IPS DF 6.9 (cell line): ENCODE measurements at regions not wholly inside any gene's neighbourhood (a gene's known extent, or its start where the extent isn't known, plus 50 kb on each side); places are given as distances from the start of the nearest gene placed in this dataset.

Experiments used
- DNase-seq: peaks from one replicate; pipeline ENCODE4 v3.0.0-alpha.2; 2013; ENCODE audit warnings: low read depth, low spot score
- H3K27ac ChIP-seq: one replicate; pipeline ENCODE4 v1.5.1; 2013; ENCODE audit warnings: low read length, control low read depth
- H3K27me3 ChIP-seq: 2 replicates; pipeline ENCODE4 v1.6.1; 2013; ENCODE audit warnings: mild to moderate bottlenecking, low read length; ENCODE audit not compliant: control insufficient read depth, insufficient read depth
- H3K36me3 ChIP-seq: 2 replicates; pipeline ENCODE4 v1.6.1; 2013; ENCODE audit warnings: low read length; ENCODE audit not compliant: control insufficient read depth, insufficient read depth
- H3K4me1 ChIP-seq: 2 replicates; pipeline ENCODE4 v1.6.1; 2013; ENCODE audit warnings: low read length; ENCODE audit not compliant: control insufficient read depth, insufficient read depth
- H3K4me3 ChIP-seq: 2 replicates; pipeline ENCODE4 v1.5.1; 2013; ENCODE audit warnings: mild to moderate bottlenecking, low read length
- H3K9me3 ChIP-seq: 2 replicates; pipeline ENCODE4 v1.6.1; 2013; ENCODE audit warnings: low read length, inconsistent platforms; ENCODE audit not compliant: control insufficient read depth, insufficient read depth
- WGBS: extraction: QIAGEN DNeasy Blood & Tissue Kit; methylation state at CpG from one replicate; pipeline ENCODE4 v1.1.7; 2013; ENCODE audit warnings: mixed read lengths, missing lambda C conversion rate; ENCODE audit not compliant: insufficient read length, insufficient coverage; 5-methylcytosine and 5-hydroxymethylcytosine counted together

GRCh38 chr1:163674236-163674635 is 352.5 kb downstream of the NUF2 start:
- no peaks in the 10 kb centered on the region for H3K27me3 ChIP-seq
- no peaks in the 10 kb centered on the region for H3K36me3 ChIP-seq
- no peaks in the 10 kb centered on the region for H3K4me1 ChIP-seq
- H3K4me3 ChIP-seq, result no peak overlapping the region
- H3K27ac ChIP-seq, result no peak overlapping the region
- WGBS, result no CpG with 5 or more reads among the region's 1 CpG
- H3K9me3 ChIP-seq, result no peaks in the 10 kb centered on the region
- no peak for DNase-seq

GRCh38 chr1:163684785-163685184 is 363.0 kb downstream of the NUF2 start:
- Histone ChIP-seq H3K9me3 (no peaks in the 10 kb centered on the region; the same call in 1 of the 2 replicates), H3K4me3 (no peak overlapping the region), H3K4me1 (no peaks in the 10 kb centered on the region), H3K27ac (no peak overlapping the region), H3K36me3 (no peaks in the 10 kb centered on the region), H3K27me3 (no peaks in the 10 kb centered on the region)
- no peak for DNase-seq
- no CpG with 5 or more reads among the region's 1 CpG for whole genome bisulfite sequencing

- H3K4me3 ChIP-seq, result no peak overlapping the region
- no peak overlapping the region for H3K27ac ChIP-seq
- no peaks in the 10 kb centered on the region for H3K27me3 ChIP-seq
- no peaks in the 10 kb centered on the region for H3K9me3 ChIP-seq
- WGBS, result no CpG with 5 or more reads among the region's 14 CpGs
- H3K36me3 ChIP-seq, result no peaks in the 10 kb centered on the region
- H3K4me1 ChIP-seq, result no peaks in the 10 kb centered on the region
- DNase-seq, result no peak
These were observed 370.5 kb downstream of the NUF2 start for GRCh38 chr1:163692266-163692665.

GRCh38 chr1:163697137-163697536 is 375.4 kb downstream of the NUF2 start:
- no peak overlapping the region for H3K27ac ChIP-seq
- H3K27me3 ChIP-seq, result no peaks in the 10 kb centered on the region
- no peak for DNase-seq
- no peak overlapping the region for H3K4me3 ChIP-seq
- H3K9me3 ChIP-seq, result no peaks in the 10 kb centered on the region
- H3K36me3 ChIP-seq, result no peaks in the 10 kb centered on the region
- WGBS, result no CpG with 5 or more reads among the region's 2 CpGs
- H3K4me1 ChIP-seq, result no peaks in the 10 kb centered on the region

GRCh38 chr1:163701783-163702374 is 380.1 kb downstream of the NUF2 start:
- no peak overlapping the region for H3K4me3 ChIP-seq
- DNase-seq, result no peak
- no peaks in the 10 kb centered on the region for H3K4me1 ChIP-seq
- WGBS, result no CpG with 5 or more reads among the region's 1 CpG
- no peak overlapping the region for H3K27ac ChIP-seq
- H3K27me3 ChIP-seq, result no peaks in the 10 kb centered on the region
- H3K9me3 ChIP-seq, result no peaks in the 10 kb centered on the region
- no peaks in the 10 kb centered on the region for H3K36me3 ChIP-seq

- H3K4me1 ChIP-seq, result no peaks in the 10 kb centered on the region
- no peaks in the 10 kb centered on the region for H3K27me3 ChIP-seq
- no peak overlapping the region for H3K27ac ChIP-seq
- H3K36me3 ChIP-seq, result no peaks in the 10 kb centered on the region
- no peak for DNase-seq
- no peak overlapping the region for H3K4me3 ChIP-seq
- no peaks in the 10 kb centered on the region for H3K9me3 ChIP-seq
- no CpG with 5 or more reads among the region's 1 CpG for WGBS
These were observed 382.0 kb downstream of the NUF2 start for GRCh38 chr1:163703794-163704193.

- Histone ChIP-seq H3K9me3 (no peaks in the 10 kb centered on the region), H3K36me3 (no peaks in the 10 kb centered on the region), H3K4me1 (no peaks in the 10 kb centered on the region), H3K4me3 (no peak overlapping the region), H3K27ac (no peak overlapping the region), H3K27me3 (no peaks in the 10 kb centered on the region)
- no peak for DNase-seq
- WGBS, result no CpG with 5 or more reads among the region's 1 CpG
These were observed 385.2 kb downstream of the NUF2 start for GRCh38 chr1:163706915-163707314.

- H3K36me3 ChIP-seq, result no peaks in the 10 kb centered on the region
- no peak overlapping the region for H3K4me3 ChIP-seq
- no peaks in the 10 kb centered on the region for H3K9me3 ChIP-seq
- DNase-seq, result no peak
- H3K4me1 ChIP-seq, result no peaks in the 10 kb centered on the region
- no peak overlapping the region for H3K27ac ChIP-seq
- no peaks in the 10 kb centered on the region for H3K27me3 ChIP-seq
- no CpG with 5 or more reads among the region's 1 CpG for WGBS
These were observed 387.9 kb downstream of the NUF2 start for GRCh38 chr1:163709636-163710035.

- H3K36me3 ChIP-seq, result no peaks in the 10 kb centered on the region
- no peaks in the 10 kb centered on the region for H3K27me3 ChIP-seq
- no peak for DNase-seq
- H3K4me3 ChIP-seq, result no peak overlapping the region
- no peaks in the 10 kb centered on the region for H3K4me1 ChIP-seq
- WGBS, result no CpG with 5 or more reads among the region's 3 CpGs
- no peaks in the 10 kb centered on the region for H3K9me3 ChIP-seq
- H3K27ac ChIP-seq, result no peak overlapping the region
These were observed 390.6 kb downstream of the NUF2 start for GRCh38 chr1:163712321-163712720.

GRCh38 chr1:163720294-163720693 is 398.5 kb downstream of the NUF2 start:
- no CpG with 5 or more reads among the region's 3 CpGs for WGBS
- H3K4me3 ChIP-seq, result no peak overlapping the region
- H3K9me3 ChIP-seq, result no peaks in the 10 kb centered on the region
- H3K36me3 ChIP-seq, result no peaks in the 10 kb centered on the region
- no peaks in the 10 kb centered on the region for H3K27me3 ChIP-seq
- H3K4me1 ChIP-seq, result no peaks in the 10 kb centered on the region
- no peak for DNase-seq
- H3K27ac ChIP-seq, result no peak overlapping the region

GRCh38 chr1:163725551-163725950 is 403.8 kb downstream of the NUF2 start:
- H3K27ac ChIP-seq, result no peak overlapping the region
- DNase-seq, result no peak
- no peaks in the 10 kb centered on the region for H3K4me1 ChIP-seq
- no peaks in the 10 kb centered on the region for H3K27me3 ChIP-seq
- H3K9me3 ChIP-seq, result no peaks in the 10 kb centered on the region
- no peaks in the 10 kb centered on the region for H3K36me3 ChIP-seq
- no peak overlapping the region for H3K4me3 ChIP-seq
